HT1080 (cell line): ENCODE measurements at regions not wholly inside any gene's neighbourhood (a gene's known extent, or its start where the extent isn't known, plus 50 kb on each side); places are given as distances from the start of the nearest gene placed in this dataset.

Experiments
- DNase-seq: peaks from one replicate; pipeline ENCODE4 v3.0.0-alpha.2; 2015; ENCODE audit warnings: low read depth

- DNase-seq: no peak
Measured at GRCh38 chrX:147405764-147406163, 506.0 kb upstream of the FMR1 start.

- peak; percentile 0 for DNase-seq
Measured at GRCh38 chrX:147403040-147403439, 508.7 kb upstream of the FMR1 start.

- no peak for DNase-seq
Measured at GRCh38 chrX:147378767-147379166, 533.0 kb upstream of the FMR1 start.

- no peak for DNase-seq
Measured at GRCh38 chrX:147377728-147378127, 534.0 kb upstream of the FMR1 start.

- no peak for DNase-seq
Measured at GRCh38 chrX:147376601-147377422, 534.9 kb upstream of the FMR1 start.

- DNase-seq: no peak
Measured at GRCh38 chrX:147364896-147365295, 546.8 kb upstream of the FMR1 start.

- DNase-seq: no peak
Measured at GRCh38 chrX:147351644-147352043, 537.1 kb upstream of the CXorf51A start.

GRCh38 chrX:147343467-147343866, 528.9 kb upstream of the CXorf51A start:
- DNase-seq: no peak

- DNase-seq: no peak
Measured at GRCh38 chrX:147342197-147342596, 527.7 kb upstream of the CXorf51A start.

GRCh38 chrX:147340947-147341346, 526.4 kb upstream of the CXorf51A start:
- no peak for DNase-seq

- DNase-seq: no peak
Measured at GRCh38 chrX:147333821-147334220, 519.3 kb upstream of the CXorf51A start.

GRCh38 chrX:147322496-147322895, 508.0 kb upstream of the CXorf51A start:
- DNase-seq: no peak

GRCh38 chrX:147315483-147315882, 500.9 kb upstream of the CXorf51A start:
- no peak for DNase-seq
